Globus pallidus (tissue), 1 donor: ENCODE measurements at regions not wholly inside any gene's neighbourhood (a gene's known extent, or its start where the extent isn't known, plus 50 kb on each side); places are given as distances from the start of the nearest gene placed in this dataset.

Source experiments
- DNase-seq: peaks from one replicate; pipeline ENCODE4 v3.0.0-alpha.2; 2015; ENCODE audit warnings: low spot score

GRCh38 chr6:74879976-74880375 lies 325.9 kb downstream of the COL12A1 start:
- DNase-seq = no peak

GRCh38 chr6:74879234-74879633 lies 326.6 kb downstream of the COL12A1 start:
- DNase-seq = no peak

GRCh38 chr6:74875193-74875592 lies 330.7 kb downstream of the COL12A1 start:
- DNase-seq = no peak

GRCh38 chr6:74872754-74873476 lies 332.9 kb downstream of the COL12A1 start:
- no peak for DNase-seq

DNA sequence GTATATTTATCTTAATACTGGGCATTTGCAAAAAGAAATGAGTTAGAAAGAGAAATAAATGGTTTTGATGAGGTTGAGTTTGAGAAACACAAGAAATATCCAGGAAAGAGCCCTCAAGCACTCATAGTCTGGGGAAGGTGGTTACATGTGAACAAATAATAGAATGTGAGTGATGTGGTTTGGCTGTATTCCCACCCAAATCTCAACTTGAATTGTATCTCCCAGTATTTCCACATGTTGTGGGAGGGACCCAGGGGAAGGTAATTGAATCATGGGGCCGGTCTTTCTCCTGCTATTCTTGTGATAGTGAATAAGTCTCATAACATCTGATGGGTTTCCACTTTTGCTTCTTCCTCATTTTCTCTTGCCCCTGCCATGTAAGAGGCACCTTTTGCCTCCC lies 334.1 kb downstream of the COL12A1 start:
- no peak for DNase-seq

- no peak for DNase-seq
Measured at GRCh38 chr6:74870403-74870802, 335.4 kb downstream of the COL12A1 start.

GRCh38 chr6:74867291-74867690 lies 338.6 kb downstream of the COL12A1 start:
- DNase-seq = no peak

DNA sequence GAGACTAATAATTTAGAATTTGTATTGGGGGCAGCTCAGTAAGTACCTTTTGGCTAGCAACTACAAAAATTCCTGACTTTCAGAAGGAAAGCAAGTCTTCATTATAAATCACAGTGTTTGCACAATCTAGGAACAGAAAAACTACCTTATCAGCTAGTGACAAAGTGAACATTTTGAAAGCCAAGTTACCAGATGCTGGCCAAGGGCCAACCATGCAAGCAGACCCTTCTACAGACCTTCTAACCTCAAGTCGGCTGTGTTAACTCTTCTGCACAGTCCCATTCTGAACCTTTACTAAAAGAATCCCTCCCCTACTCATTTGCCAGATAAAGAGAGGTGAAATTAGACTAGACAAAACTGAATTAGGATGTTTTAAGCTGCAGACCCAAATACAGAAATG lies 341.9 kb downstream of the COL12A1 start:
- DNase-seq = no peak

DNA sequence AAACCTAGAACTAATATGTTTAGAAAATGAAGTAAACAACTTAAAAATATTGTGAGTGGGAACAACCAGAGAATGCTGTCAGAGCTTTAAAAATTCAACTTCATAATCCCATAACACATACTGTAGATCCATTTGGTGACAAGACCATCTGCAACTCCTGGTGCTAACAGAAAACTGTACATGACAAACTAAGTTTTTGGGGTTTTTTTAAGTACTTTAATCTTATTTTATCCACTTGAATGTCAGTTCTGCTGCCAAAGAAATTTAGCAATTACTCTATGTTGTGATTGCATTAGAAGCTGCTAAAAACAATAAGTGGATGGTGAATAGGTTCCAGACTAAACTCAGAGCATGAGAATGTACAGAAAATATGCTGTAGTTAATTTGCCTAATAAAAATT lies 345.4 kb downstream of the COL12A1 start:
- no peak for DNase-seq

GRCh38 chr6:74857157-74857556 lies 348.7 kb downstream of the COL12A1 start:
- no peak for DNase-seq

DNA sequence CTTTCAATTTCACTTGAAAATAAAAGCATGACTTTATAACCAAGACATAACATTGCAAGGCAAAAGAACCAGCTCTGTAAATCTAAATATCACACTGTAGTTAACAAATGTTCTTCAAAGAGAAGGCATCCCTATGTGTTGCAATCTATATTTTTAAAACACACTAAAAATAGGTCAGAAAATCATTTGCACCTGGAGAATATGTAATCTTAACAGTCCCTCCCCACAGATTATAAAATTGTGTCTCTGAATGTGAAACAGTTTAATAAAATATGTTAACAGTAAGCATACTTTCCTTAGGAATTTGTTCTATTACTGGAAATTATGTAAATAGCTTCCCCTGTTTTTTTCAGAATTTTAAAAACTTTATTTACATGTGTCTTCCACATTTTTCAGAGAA lies 351.9 kb downstream of the COL12A1 start:
- DNase-seq = no peak

GRCh38 chr6:74851596-74851995 lies 354.3 kb downstream of the COL12A1 start:
- no peak for DNase-seq

GRCh38 chr6:74840953-74841352 lies 364.9 kb downstream of the COL12A1 start:
- DNase-seq = no peak

GRCh38 chr6:74834967-74835366 lies 370.9 kb downstream of the COL12A1 start:
- DNase-seq = no peak

DNA sequence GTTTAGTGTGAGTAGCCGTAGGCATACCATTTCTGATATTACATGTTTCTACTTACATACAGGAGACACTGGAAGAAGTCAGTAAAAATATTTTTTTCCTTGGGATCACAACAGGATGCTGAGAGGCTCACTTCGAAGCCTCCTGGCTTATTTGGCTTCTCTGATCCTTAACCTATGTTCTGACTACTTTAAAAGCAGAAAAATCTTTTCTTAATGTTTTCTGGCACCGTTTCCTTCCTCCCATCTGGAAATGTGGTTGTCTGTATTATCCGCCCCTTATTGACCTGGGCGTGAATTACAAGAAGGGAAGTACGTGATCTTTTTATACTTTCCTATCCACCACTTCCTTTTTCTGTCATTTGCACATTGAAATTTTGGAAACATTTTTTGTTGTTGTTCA lies 379.6 kb downstream of the COL12A1 start:
- DNase-seq = no peak

- DNase-seq = no peak
Measured at GRCh38 chr6:74814440-74814839, 391.4 kb downstream of the COL12A1 start.

DNA sequence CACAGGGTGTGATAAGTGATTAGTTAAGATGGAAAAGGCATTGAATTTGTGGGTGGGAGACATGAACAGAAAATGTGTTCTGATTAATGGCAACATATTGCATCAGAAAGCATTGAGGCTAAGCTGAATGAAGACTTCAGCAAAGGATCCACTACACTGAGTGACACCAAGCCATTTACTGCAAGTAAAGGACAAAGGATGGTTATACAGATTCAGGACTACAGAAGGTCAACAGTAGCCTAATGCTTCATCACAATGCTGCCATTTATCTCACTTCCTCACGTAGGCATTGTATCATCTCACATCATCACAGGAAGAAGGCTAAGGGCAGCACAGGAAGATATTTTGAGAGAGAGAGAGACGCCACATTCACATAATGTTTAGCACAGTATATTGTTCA lies 398.2 kb downstream of the COL12A1 start:
- no peak for DNase-seq

DNA sequence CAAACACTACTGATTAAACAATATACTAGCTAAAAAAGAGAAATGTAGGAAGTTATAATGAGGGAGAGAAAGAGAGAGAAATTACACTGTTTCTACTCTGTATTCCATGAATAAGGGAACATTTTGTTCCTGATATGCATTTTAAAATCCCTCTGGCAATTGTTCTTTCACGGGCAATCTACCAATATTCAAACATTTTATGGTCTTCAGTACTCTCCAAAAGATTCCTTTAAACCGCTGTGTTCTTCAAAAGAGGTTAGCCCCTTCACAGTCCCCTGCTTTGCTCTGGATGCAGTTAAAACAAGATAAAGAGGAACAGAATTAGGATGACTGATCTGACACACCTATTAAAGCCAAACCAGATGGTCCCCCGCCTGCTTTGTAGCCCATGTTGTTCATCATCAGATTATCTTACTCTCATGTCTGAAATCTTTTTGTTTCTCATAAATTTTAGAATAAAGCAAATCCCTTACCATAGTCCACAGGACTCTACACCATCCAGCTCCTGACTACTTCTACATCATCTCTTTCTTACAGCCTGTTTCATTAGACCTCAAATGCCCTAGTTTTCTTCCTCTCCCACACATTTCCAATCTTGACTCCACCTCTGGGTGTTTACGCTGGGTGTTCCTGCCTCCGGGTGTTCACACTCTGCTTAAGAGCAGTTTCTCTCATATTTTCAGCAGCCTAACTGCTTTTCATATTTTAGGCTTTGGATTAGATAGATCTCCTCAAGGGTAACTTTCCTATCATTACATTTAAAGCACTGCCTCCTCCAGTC lies 399.7 kb downstream of the COL12A1 start:
- DNase-seq = no peak

- DNase-seq = no peak
Measured at GRCh38 chr6:74798302-74798701, 407.6 kb downstream of the COL12A1 start.

DNA sequence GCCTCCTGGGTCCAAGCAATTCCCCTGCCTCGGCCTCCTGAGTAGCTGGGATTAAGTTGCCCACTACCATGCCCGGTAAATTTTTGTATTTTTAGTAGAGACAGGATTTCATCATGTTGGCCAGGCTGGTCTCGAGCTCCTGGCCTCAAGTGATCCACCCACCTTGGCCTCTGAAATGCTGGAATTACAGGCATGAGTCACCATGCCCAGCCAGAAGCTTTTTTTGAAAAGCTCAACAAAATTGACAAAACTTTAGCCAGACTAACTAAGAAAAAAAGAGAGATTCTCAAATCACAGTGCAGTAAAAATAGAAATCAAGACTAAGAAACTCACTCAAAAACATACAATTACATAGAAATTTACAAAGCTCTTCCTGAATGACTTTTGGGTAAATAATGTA lies 420.6 kb downstream of the COL12A1 start:
- DNase-seq = no peak

DNA sequence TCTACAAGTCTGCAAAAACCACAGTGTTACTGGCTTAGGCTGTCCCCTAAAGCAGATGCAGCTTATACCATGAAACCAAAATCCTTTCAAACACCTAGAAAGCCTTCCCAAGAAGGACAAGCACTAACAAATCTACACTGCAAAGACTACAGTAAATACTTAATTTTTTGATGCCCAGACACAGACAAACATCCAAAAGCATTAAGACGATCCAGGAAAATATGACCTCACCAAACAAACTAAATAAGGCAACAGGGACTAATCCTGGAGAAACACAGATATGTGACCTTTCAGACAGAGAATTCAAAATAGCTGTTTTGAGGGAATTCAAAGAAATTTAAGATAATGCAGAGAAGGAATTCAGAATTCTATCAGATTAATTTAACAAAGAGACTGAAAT lies 423.5 kb downstream of the COL12A1 start:
- no peak for DNase-seq

- DNase-seq = no peak
Measured at GRCh38 chr6:74780831-74781230, 425.0 kb downstream of the COL12A1 start.

- no peak for DNase-seq
Measured at GRCh38 chr6:74768738-74769137, 437.1 kb downstream of the COL12A1 start.

- DNase-seq = no peak
Measured at GRCh38 chr6:74768120-74768519, 437.7 kb downstream of the COL12A1 start.
